HEK293 (cell line): ENCODE measurements at regions not wholly inside any gene's neighbourhood (a gene's known extent, or its start where the extent isn't known, plus 50 kb on each side); places are given as distances from the start of the nearest gene placed in this dataset.

Source experiments
- CTCF ChIP-seq: fragments of 450-650 bp; formaldehyde crosslinking; IDR thresholded peaks from 2 replicates; pipeline ENCODE4 v1.5.1; 2016; ENCODE audit warnings: missing biosample characterization, missing genetic modification characterization
- ZFP3 ChIP-seq: fragments of 450-650 bp; formaldehyde crosslinking; IDR thresholded peaks from 2 replicates; pipeline ENCODE4 v1.5.1; 2016; ENCODE audit warnings: low read depth, missing biosample characterization, missing genetic modification characterization
- ZNF580 ChIP-seq: fragments of 450-650 bp; formaldehyde crosslinking; IDR thresholded peaks from 2 replicates; pipeline ENCODE4 v1.5.1; 2016; ENCODE audit warnings: missing biosample characterization, missing genetic modification characterization
- TF ChIP-seq, protein P1 (sequence below): fragments of 450-650 bp; formaldehyde crosslinking; IDR thresholded peaks from 2 replicates; pipeline ENCODE4 v1.5.1; 2016; ENCODE audit warnings: missing biosample characterization, missing genetic modification characterization
- TF ChIP-seq, protein P2 (sequence below): fragments of 450-650 bp; formaldehyde crosslinking; IDR thresholded peaks from 2 replicates; pipeline ENCODE4 v1.5.1; 2016; ENCODE audit warnings: missing biosample characterization, missing genetic modification characterization, low read depth

DNA sequence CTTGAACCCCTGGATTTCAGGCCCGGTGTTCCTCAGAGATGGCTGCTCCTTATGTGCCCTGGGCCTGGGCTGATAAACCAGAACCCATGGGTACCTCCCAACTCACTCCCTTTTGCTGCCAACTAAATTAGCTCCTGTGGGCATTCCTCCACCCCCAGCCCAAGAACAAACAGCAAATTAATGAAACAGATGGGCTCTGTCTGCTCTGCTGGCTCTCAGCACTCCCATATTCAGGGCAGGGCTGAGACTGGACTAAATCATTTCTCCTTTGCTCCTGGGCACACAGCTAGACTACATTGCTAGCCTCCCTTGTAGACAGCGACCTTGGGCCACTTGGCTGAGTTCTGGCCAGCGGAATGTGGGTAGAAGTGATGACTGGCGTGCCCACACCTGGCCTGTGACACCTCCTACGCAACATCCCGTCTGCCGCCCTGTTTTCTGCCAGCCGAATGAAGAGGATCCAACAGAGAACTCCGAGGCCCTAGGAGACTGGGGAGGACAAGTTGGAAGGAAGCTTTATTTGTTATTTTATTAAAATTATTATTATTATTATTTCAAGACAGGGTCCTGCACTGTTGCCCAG is 101.9 kb upstream of the DISP3 start:
- TF ChIP-seq, protein P1, sequence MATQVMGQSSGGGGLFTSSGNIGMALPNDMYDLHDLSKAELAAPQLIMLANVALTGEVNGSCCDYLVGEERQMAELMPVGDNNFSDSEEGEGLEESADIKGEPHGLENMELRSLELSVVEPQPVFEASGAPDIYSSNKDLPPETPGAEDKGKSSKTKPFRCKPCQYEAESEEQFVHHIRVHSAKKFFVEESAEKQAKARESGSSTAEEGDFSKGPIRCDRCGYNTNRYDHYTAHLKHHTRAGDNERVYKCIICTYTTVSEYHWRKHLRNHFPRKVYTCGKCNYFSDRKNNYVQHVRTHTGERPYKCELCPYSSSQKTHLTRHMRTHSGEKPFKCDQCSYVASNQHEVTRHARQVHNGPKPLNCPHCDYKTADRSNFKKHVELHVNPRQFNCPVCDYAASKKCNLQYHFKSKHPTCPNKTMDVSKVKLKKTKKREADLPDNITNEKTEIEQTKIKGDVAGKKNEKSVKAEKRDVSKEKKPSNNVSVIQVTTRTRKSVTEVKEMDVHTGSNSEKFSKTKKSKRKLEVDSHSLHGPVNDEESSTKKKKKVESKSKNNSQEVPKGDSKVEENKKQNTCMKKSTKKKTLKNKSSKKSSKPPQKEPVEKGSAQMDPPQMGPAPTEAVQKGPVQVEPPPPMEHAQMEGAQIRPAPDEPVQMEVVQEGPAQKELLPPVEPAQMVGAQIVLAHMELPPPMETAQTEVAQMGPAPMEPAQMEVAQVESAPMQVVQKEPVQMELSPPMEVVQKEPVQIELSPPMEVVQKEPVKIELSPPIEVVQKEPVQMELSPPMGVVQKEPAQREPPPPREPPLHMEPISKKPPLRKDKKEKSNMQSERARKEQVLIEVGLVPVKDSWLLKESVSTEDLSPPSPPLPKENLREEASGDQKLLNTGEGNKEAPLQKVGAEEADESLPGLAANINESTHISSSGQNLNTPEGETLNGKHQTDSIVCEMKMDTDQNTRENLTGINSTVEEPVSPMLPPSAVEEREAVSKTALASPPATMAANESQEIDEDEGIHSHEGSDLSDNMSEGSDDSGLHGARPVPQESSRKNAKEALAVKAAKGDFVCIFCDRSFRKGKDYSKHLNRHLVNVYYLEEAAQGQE (tag by site-specific recombination): no peak
- TF ChIP-seq, protein P2, sequence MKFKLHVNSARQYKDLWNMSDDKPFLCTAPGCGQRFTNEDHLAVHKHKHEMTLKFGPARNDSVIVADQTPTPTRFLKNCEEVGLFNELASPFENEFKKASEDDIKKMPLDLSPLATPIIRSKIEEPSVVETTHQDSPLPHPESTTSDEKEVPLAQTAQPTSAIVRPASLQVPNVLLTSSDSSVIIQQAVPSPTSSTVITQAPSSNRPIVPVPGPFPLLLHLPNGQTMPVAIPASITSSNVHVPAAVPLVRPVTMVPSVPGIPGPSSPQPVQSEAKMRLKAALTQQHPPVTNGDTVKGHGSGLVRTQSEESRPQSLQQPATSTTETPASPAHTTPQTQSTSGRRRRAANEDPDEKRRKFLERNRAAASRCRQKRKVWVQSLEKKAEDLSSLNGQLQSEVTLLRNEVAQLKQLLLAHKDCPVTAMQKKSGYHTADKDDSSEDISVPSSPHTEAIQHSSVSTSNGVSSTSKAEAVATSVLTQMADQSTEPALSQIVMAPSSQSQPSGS (tag by site-specific recombination): no peak
- TF ChIP-seq ZFP3 (tag by site-specific recombination): no peak
- TF ChIP-seq ZNF580: no peak
- no peak for TF ChIP-seq CTCF (tag by site-specific recombination)
